ENCODE measurements at regions not wholly inside any gene's neighbourhood (a gene's known extent, or its start where the extent isn't known, plus 50 kb on each side); places are given as distances from the start of the nearest gene placed in this dataset.

DNA sequence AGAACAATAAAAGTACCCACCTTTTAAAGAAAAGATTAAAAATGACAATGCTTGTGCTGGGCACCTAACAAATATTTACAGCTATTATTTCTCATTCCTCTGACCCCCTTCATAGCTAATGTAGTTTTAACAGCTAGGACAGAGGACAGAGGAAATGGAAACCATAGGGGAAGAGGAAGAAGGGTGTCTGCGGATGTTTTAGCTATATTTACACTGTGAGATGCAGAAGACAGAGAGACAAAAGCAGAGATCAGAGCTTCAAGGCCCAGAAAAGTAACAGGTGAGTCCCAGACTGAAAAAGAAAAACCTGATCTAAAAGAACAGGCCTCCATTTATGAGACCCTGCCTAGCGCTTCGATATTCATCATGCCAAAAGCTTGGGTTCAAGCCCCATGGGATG is 72.0 kb downstream of the ZNF281 start:
- TF ChIP-seq, protein P1, sequence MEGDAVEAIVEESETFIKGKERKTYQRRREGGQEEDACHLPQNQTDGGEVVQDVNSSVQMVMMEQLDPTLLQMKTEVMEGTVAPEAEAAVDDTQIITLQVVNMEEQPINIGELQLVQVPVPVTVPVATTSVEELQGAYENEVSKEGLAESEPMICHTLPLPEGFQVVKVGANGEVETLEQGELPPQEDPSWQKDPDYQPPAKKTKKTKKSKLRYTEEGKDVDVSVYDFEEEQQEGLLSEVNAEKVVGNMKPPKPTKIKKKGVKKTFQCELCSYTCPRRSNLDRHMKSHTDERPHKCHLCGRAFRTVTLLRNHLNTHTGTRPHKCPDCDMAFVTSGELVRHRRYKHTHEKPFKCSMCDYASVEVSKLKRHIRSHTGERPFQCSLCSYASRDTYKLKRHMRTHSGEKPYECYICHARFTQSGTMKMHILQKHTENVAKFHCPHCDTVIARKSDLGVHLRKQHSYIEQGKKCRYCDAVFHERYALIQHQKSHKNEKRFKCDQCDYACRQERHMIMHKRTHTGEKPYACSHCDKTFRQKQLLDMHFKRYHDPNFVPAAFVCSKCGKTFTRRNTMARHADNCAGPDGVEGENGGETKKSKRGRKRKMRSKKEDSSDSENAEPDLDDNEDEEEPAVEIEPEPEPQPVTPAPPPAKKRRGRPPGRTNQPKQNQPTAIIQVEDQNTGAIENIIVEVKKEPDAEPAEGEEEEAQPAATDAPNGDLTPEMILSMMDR (IDR thresholded peaks at IDR 0.05), result no peak
- TF ChIP-seq POLR2A (IDR thresholded peaks at IDR 0.05), result no peak
